Skeletal muscle satellite cell (primary cell): ENCODE measurements at regions not wholly inside any gene's neighbourhood (a gene's known extent, or its start where the extent isn't known, plus 50 kb on each side); places are given as distances from the start of the nearest gene placed in this dataset.
A peak's percentile ranks its signal among the peaks of the same experiment; 100 is the strongest.

Experiments
- H3K27me3 ChIP-seq: 2 replicates; pipeline ENCODE4 v1.7.0; 2013; ENCODE audit warnings: low read length; ENCODE audit not compliant: control insufficient read depth, insufficient read depth
- H3K36me3 ChIP-seq: 2 replicates; pipeline ENCODE4 v1.7.0; 2013; ENCODE audit warnings: mild to moderate bottlenecking, control low read depth, low read length; ENCODE audit not compliant: insufficient read depth
- H3K4me1 ChIP-seq: 2 replicates; pipeline ENCODE4 v1.7.0; 2013; ENCODE audit warnings: low read length; ENCODE audit not compliant: control insufficient read depth, insufficient read depth
- H3K4me2 ChIP-seq: 2 replicates; pipeline ENCODE4 v1.7.0; 2013; ENCODE audit warnings: mild to moderate bottlenecking, low read length
- H3K4me3 ChIP-seq: 2 replicates; pipeline ENCODE4 v1.7.0; 2013; ENCODE audit warnings: low read length
- H3K9ac ChIP-seq: 2 replicates; pipeline ENCODE4 v1.7.0; 2013; ENCODE audit warnings: mild to moderate bottlenecking, low read depth, low read length, moderate library complexity
- H3K9me3 ChIP-seq: replicated peaks from 2 replicates; pipeline ENCODE4 v1.7.0; 2013; ENCODE audit warnings: mild to moderate bottlenecking, control low read depth, low read length

GRCh38 chr10:9219860-9220259, 1165.4 kb downstream of the GATA3 start:
- Histone ChIP-seq H3K27me3 (no peaks in the 10 kb centered on the region), H3K36me3 (no peaks in the 10 kb centered on the region), H3K9ac (no peak overlapping the region), H3K4me3 (no peak overlapping the region), H3K4me1 (peaks cover 11% of the 10 kb centered on the region), H3K4me2 (no peak overlapping the region), H3K9me3 (no peaks in the 10 kb centered on the region)

GRCh38 chr10:9222917-9223316, 1168.4 kb downstream of the GATA3 start:
- H3K27me3 ChIP-seq: no peaks in the 10 kb centered on the region
- no peaks in the 10 kb centered on the region for H3K36me3 ChIP-seq
- peaks cover 11% of the 10 kb centered on the region for H3K4me1 ChIP-seq
- H3K4me3 ChIP-seq: no peak overlapping the region
- H3K4me2 ChIP-seq: peak overlapping the region; percentile 37
- no peak overlapping the region for H3K9ac ChIP-seq
- H3K9me3 ChIP-seq: no peaks in the 10 kb centered on the region

- no peak overlapping the region for H3K4me3 ChIP-seq
- H3K27me3 ChIP-seq: no peaks in the 10 kb centered on the region
- H3K9me3 ChIP-seq: no peaks in the 10 kb centered on the region
- H3K36me3 ChIP-seq: no peaks in the 10 kb centered on the region
- H3K4me1 ChIP-seq: peaks cover 19% of the 10 kb centered on the region
- H3K9ac ChIP-seq: no peak overlapping the region
- H3K4me2 ChIP-seq: no peak overlapping the region
Measured at GRCh38 chr10:9227679-9228365, 1173.3 kb downstream of the GATA3 start.

GRCh38 chr10:9228771-9229170, 1174.3 kb downstream of the GATA3 start:
- H3K27me3 ChIP-seq: no peaks in the 10 kb centered on the region

GRCh38 chr10:9229702-9230244, 1175.3 kb downstream of the GATA3 start:
- H3K4me1 ChIP-seq: peaks cover 14% of the 10 kb centered on the region
- H3K9me3 ChIP-seq: no peaks in the 10 kb centered on the region
- no peaks in the 10 kb centered on the region for H3K27me3 ChIP-seq
- no peak overlapping the region for H3K4me2 ChIP-seq
- H3K4me3 ChIP-seq: no peak overlapping the region
- no peak overlapping the region for H3K9ac ChIP-seq
- H3K36me3 ChIP-seq: no peaks in the 10 kb centered on the region

More at GRCh38 chr10:9228771-9229170, 1174.3 kb downstream of the GATA3 start:
- H3K4me1 ChIP-seq: peaks cover 14% of the 10 kb centered on the region
- no peaks in the 10 kb centered on the region for H3K9me3 ChIP-seq
- H3K4me3 ChIP-seq: no peak overlapping the region
- peak overlapping the region; percentile 30 for H3K4me2 ChIP-seq
- no peak overlapping the region for H3K9ac ChIP-seq
- no peaks in the 10 kb centered on the region for H3K36me3 ChIP-seq

- Histone ChIP-seq H3K9me3 (no peaks in the 10 kb centered on the region), H3K4me3 (no peak overlapping the region), H3K4me1 (peaks cover 14% of the 10 kb centered on the region), H3K4me2 (no peak overlapping the region), H3K36me3 (no peaks in the 10 kb centered on the region), H3K27me3 (no peaks in the 10 kb centered on the region), H3K9ac (no peak overlapping the region)
Measured at GRCh38 chr10:9230625-9231024, 1176.1 kb downstream of the GATA3 start.

- H3K4me2 ChIP-seq: no peak overlapping the region
- no peaks in the 10 kb centered on the region for H3K9me3 ChIP-seq
- H3K27me3 ChIP-seq: no peaks in the 10 kb centered on the region
- H3K4me3 ChIP-seq: no peak overlapping the region
- H3K4me1 ChIP-seq: peaks cover 2% of the 10 kb centered on the region
- H3K9ac ChIP-seq: no peak overlapping the region
- H3K36me3 ChIP-seq: no peaks in the 10 kb centered on the region
Measured at GRCh38 chr10:9234191-9234590, 1179.7 kb downstream of the GATA3 start.

- Histone ChIP-seq H3K27me3 (no peaks in the 10 kb centered on the region), H3K9ac (no peak overlapping the region), H3K4me1 (no peaks in the 10 kb centered on the region), H3K9me3 (no peaks in the 10 kb centered on the region), H3K4me2 (no peak overlapping the region), H3K36me3 (no peaks in the 10 kb centered on the region), H3K4me3 (no peak overlapping the region)
Measured at GRCh38 chr10:9238041-9238440, 1183.6 kb downstream of the GATA3 start.

- Histone ChIP-seq H3K4me3 (no peak overlapping the region), H3K27me3 (no peaks in the 10 kb centered on the region), H3K4me2 (no peak overlapping the region), H3K9ac (no peak overlapping the region), H3K4me1 (peaks cover 4% of the 10 kb centered on the region), H3K9me3 (no peaks in the 10 kb centered on the region), H3K36me3 (no peaks in the 10 kb centered on the region)
Measured at GRCh38 chr10:9239298-9239697, 1184.8 kb downstream of the GATA3 start.

- no peak overlapping the region for H3K4me3 ChIP-seq
- H3K36me3 ChIP-seq: no peaks in the 10 kb centered on the region
- peak overlapping the region; percentile 14 for H3K4me2 ChIP-seq
- no peak overlapping the region for H3K9ac ChIP-seq
- H3K9me3 ChIP-seq: no peaks in the 10 kb centered on the region
- H3K27me3 ChIP-seq: no peaks in the 10 kb centered on the region
- H3K4me1 ChIP-seq: peaks cover 4% of the 10 kb centered on the region
Measured at GRCh38 chr10:9243941-9244411, 1189.5 kb downstream of the GATA3 start.

- Histone ChIP-seq H3K4me3 (no peak overlapping the region), H3K36me3 (no peaks in the 10 kb centered on the region), H3K27me3 (no peaks in the 10 kb centered on the region), H3K9me3 (no peaks in the 10 kb centered on the region), H3K4me1 (peaks cover 4% of the 10 kb centered on the region), H3K9ac (no peak overlapping the region), H3K4me2 (no peak overlapping the region)
Measured at GRCh38 chr10:9244864-9245263, 1190.4 kb downstream of the GATA3 start.

- Histone ChIP-seq H3K4me3 (no peak overlapping the region), H3K9ac (no peak overlapping the region), H3K36me3 (no peaks in the 10 kb centered on the region), H3K9me3 (no peaks in the 10 kb centered on the region), H3K4me1 (peaks cover 32% of the 10 kb centered on the region), H3K27me3 (no peaks in the 10 kb centered on the region), H3K4me2 (peak overlapping the region; percentile 11)
Measured at GRCh38 chr10:9253121-9253520, 1198.6 kb downstream of the GATA3 start.
